GM19025 (cell line): ENCODE measurements at regions not wholly inside any gene's neighbourhood (a gene's known extent, or its start where the extent isn't known, plus 50 kb on each side); places are given as distances from the start of the nearest gene placed in this dataset.
"Not testable (repeated sequence)": the region's sequence is repeated elsewhere in the genome, so short reads cannot be mapped to it uniquely, and the experiment has no call there.

ENCODE experiments used
- ATAC-seq: cut with Tn5 transposase; IDR thresholded peaks from one replicate; pipeline ENCODE4 v1.9.1; 2021; ENCODE audit warnings: mild to moderate bottlenecking, low read depth, moderate library complexity; ENCODE audit not compliant: unreplicated experiment

GRCh38 chr12:131404705-131405104 lies 306.2 kb upstream of the SFSWAP start:
- no peak for ATAC-seq

GRCh38 chr12:131407221-131408035 lies 303.5 kb upstream of the SFSWAP start:
- ATAC-seq: no peak

GRCh38 chr12:131408036-131408365 lies 302.9 kb upstream of the SFSWAP start:
- ATAC-seq: no peak

GRCh38 chr12:131408484-131408883 lies 302.4 kb upstream of the SFSWAP start:
- ATAC-seq: no peak

- ATAC-seq: no peak
These were observed 301.7 kb upstream of the SFSWAP start for GRCh38 chr12:131409211-131409610.

GRCh38 chr12:131411827-131412226 lies 299.1 kb upstream of the SFSWAP start:
- ATAC-seq: not testable (repeated sequence)

GRCh38 chr12:131413006-131413405 lies 297.9 kb upstream of the SFSWAP start:
- ATAC-seq: no peak

GRCh38 chr12:131413471-131413870 lies 297.4 kb upstream of the SFSWAP start:
- no peak for ATAC-seq

GRCh38 chr12:131414155-131414922 lies 296.6 kb upstream of the SFSWAP start:
- not testable (repeated sequence) for ATAC-seq

GRCh38 chr12:131415781-131416180 lies 295.1 kb upstream of the SFSWAP start:
- no peak for ATAC-seq

GRCh38 chr12:131418121-131418520 lies 292.8 kb upstream of the SFSWAP start:
- no peak for ATAC-seq

- ATAC-seq: no peak
These were observed 292.0 kb upstream of the SFSWAP start for GRCh38 chr12:131418884-131419283.

GRCh38 chr12:131420867-131421447 lies 289.9 kb upstream of the SFSWAP start:
- ATAC-seq: no peak

GRCh38 chr12:131421509-131422186 lies 289.2 kb upstream of the SFSWAP start:
- no peak for ATAC-seq

- ATAC-seq: no peak
These were observed 288.7 kb upstream of the SFSWAP start for GRCh38 chr12:131422187-131422520.

GRCh38 chr12:131422744-131423143 lies 288.1 kb upstream of the SFSWAP start:
- no peak for ATAC-seq

- no peak for ATAC-seq
These were observed 286.6 kb upstream of the SFSWAP start for GRCh38 chr12:131424270-131424669.

GRCh38 chr12:131425112-131426075 lies 285.5 kb upstream of the SFSWAP start:
- ATAC-seq: no peak

- no peak for ATAC-seq
These were observed 282.7 kb upstream of the SFSWAP start for GRCh38 chr12:131428091-131428685.

- not testable (repeated sequence) for ATAC-seq
These were observed 281.7 kb upstream of the SFSWAP start for GRCh38 chr12:131429221-131429620.
